EL (cell line): ENCODE measurements at regions not wholly inside any gene's neighbourhood (a gene's known extent, or its start where the extent isn't known, plus 50 kb on each side); places are given as distances from the start of the nearest gene placed in this dataset.
"Not testable (repeated sequence)": the region's sequence is repeated elsewhere in the genome, so short reads cannot be mapped to it uniquely, and the experiment has no call there.

Source experiments
- DNase-seq: peaks from one replicate; pipeline ENCODE4 v3.0.0-alpha.2; 2016

GRCh38 chrX:13220916-13221315 lies 98.9 kb downstream of the ATXN3L start:
- DNase-seq: peak; percentile 64

GRCh38 chrX:13219991-13220764 lies 99.7 kb downstream of the ATXN3L start:
- DNase-seq: no peak

- DNase-seq: no peak
Observed at GRCh38 chrX:13218758-13219157, 101.1 kb downstream of the ATXN3L start.

GRCh38 chrX:13216139-13216538 lies 103.7 kb downstream of the ATXN3L start:
- DNase-seq: no peak

- peak; percentile 38 for DNase-seq
Observed at GRCh38 chrX:13215729-13216128, 104.1 kb downstream of the ATXN3L start.

GRCh38 chrX:13212191-13212651 lies 107.6 kb downstream of the ATXN3L start:
- DNase-seq: no peak

GRCh38 chrX:13210142-13210541 lies 109.7 kb downstream of the ATXN3L start:
- DNase-seq: not testable (repeated sequence)

GRCh38 chrX:13209704-13210103 lies 110.1 kb downstream of the ATXN3L start:
- peak; percentile 59 for DNase-seq

- DNase-seq: no peak
Observed at GRCh38 chrX:13208281-13208935, 111.4 kb downstream of the ATXN3L start.

- DNase-seq: no peak
Observed at GRCh38 chrX:13203271-13203670, 116.6 kb downstream of the ATXN3L start.

- DNase-seq: no peak
Observed at GRCh38 chrX:13201605-13202219, 118.1 kb downstream of the ATXN3L start.

- no peak for DNase-seq
Observed at GRCh38 chrX:13200398-13200797, 119.5 kb downstream of the ATXN3L start.

- DNase-seq: no peak
Observed at GRCh38 chrX:13198762-13199064, 121.1 kb downstream of the ATXN3L start.

- DNase-seq: no peak
Observed at GRCh38 chrX:13198056-13198761, 121.6 kb downstream of the ATXN3L start.

GRCh38 chrX:13196782-13197181 lies 123.1 kb downstream of the ATXN3L start:
- no peak for DNase-seq

- no peak for DNase-seq
Observed at GRCh38 chrX:13195340-13195739, 124.5 kb downstream of the ATXN3L start.

GRCh38 chrX:13194291-13195103 lies 125.4 kb downstream of the ATXN3L start:
- no peak for DNase-seq

GRCh38 chrX:13190051-13190450 lies 129.8 kb downstream of the ATXN3L start:
- no peak for DNase-seq

GRCh38 chrX:13189380-13189779 lies 130.5 kb downstream of the ATXN3L start:
- DNase-seq: no peak

- no peak for DNase-seq
Observed at GRCh38 chrX:13188731-13189309, 131.0 kb downstream of the ATXN3L start.

GRCh38 chrX:13186643-13187042 lies 133.2 kb downstream of the ATXN3L start:
- not testable (repeated sequence) for DNase-seq

GRCh38 chrX:13180807-13181206 lies 136.4 kb upstream of the FAM9C start:
- peak; percentile 61 for DNase-seq
